Keratinocyte (primary cell): ENCODE measurements at regions not wholly inside any gene's neighbourhood (a gene's known extent, or its start where the extent isn't known, plus 50 kb on each side); places are given as distances from the start of the nearest gene placed in this dataset.

Experiments used
- DNase-seq: peaks from one replicate; pipeline ENCODE4 v3.0.0-alpha.2; 2011; ENCODE audit warnings: low read depth, missing footprints, low spot score
- FAIRE-seq: peaks from 2 replicates; lab custom pipeline; 2011; peaks lifted over from hg19 to GRCh38; lab: Jason Lieb, UNC
- H2AFZ ChIP-seq: 2 replicates; pipeline ENCODE4 v1.6.0; 2012; ENCODE audit warnings: low read length, control low read depth, inconsistent platforms; ENCODE audit not compliant: control insufficient read depth
- H3K27ac ChIP-seq: 2 replicates; pipeline ENCODE4 v1.5.1; 2011; ENCODE audit warnings: low read length; ENCODE audit not compliant: control insufficient read depth, insufficient read depth
- H3K27me3 ChIP-seq: 3 replicates; pipeline ENCODE4 v1.6.0; 2011; ENCODE audit warnings: low read length; ENCODE audit not compliant: control insufficient read depth, insufficient read depth; ENCODE audit errors: extremely low read depth
- H3K36me3 ChIP-seq, 2 experiments: 2 replicates in 1 of 2; 3 replicates in 1 of 2; pipeline ENCODE4 v1.5.1; 2011; ENCODE audit warnings: low read length in 2 of 2, mild to moderate bottlenecking in 1 of 2; ENCODE audit not compliant: control insufficient read depth in 2 of 2, insufficient read depth in 2 of 2; ENCODE audit errors: extremely low read depth in 1 of 2
- H3K4me1 ChIP-seq: 3 replicates; pipeline ENCODE4 v1.5.1; 2011; ENCODE audit warnings: low read length; ENCODE audit not compliant: control insufficient read depth, insufficient read depth; ENCODE audit errors: extremely low read depth
- H3K4me2 ChIP-seq: 3 replicates; pipeline ENCODE4 v1.6.0; 2011; ENCODE audit warnings: low read depth, low read length; ENCODE audit not compliant: control insufficient read depth, insufficient read depth; ENCODE audit errors: extremely low read depth
- H3K4me3 ChIP-seq, 3 experiments: fragments of 200-600 bp in 1 of 3; sonication (generic) in 1 of 3; 2 replicates in 2 of 3; 3 replicates in 1 of 3; pipeline ENCODE4 v1.5.1; 2011 to 2016; ENCODE audit warnings: low read length in 3 of 3, mild to moderate bottlenecking in 3 of 3, control low read depth in 2 of 3, inconsistent platforms in 1 of 3, low read depth in 1 of 3, mixed read lengths in 1 of 3, mixed run types in 1 of 3, moderate library complexity in 1 of 3; ENCODE audit not compliant: control insufficient read depth in 2 of 3, insufficient read depth in 2 of 3; ENCODE audit errors: extremely low read depth in 1 of 3
- H3K79me2 ChIP-seq: 2 replicates; pipeline ENCODE4 v1.6.0; 2012; ENCODE audit warnings: low read length; ENCODE audit not compliant: control insufficient read depth, insufficient read depth
- H3K9ac ChIP-seq: 3 replicates; pipeline ENCODE4 v1.6.0; 2011; ENCODE audit warnings: low read length; ENCODE audit not compliant: control insufficient read depth, insufficient read depth; ENCODE audit errors: extremely low read depth
- H3K9me1 ChIP-seq: 3 replicates; pipeline ENCODE4 v1.6.0; 2011; ENCODE audit warnings: low read length; ENCODE audit not compliant: control insufficient read depth, insufficient read depth; ENCODE audit errors: extremely low read depth
- H3K9me3 ChIP-seq: 2 replicates; pipeline ENCODE4 v1.5.1; 2012; ENCODE audit warnings: low read depth, low read length; ENCODE audit not compliant: control insufficient read depth
- H4K20me1 ChIP-seq: 3 replicates; pipeline ENCODE4 v1.6.0; 2011; ENCODE audit warnings: low read length; ENCODE audit not compliant: control insufficient read depth, insufficient read depth; ENCODE audit errors: extremely low read depth
- CTCF ChIP-seq, 3 experiments: IDR thresholded peaks in 1 of 3; conservative IDR thresholded peaks in 1 of 3; optimal IDR thresholded peaks in 1 of 3; 2 replicates in 2 of 3; 3 replicates in 1 of 3; pipeline versions ENCODE3 to v1.5.1; 2011; ENCODE audit warnings: low read length in 3 of 3, mild to moderate bottlenecking in 3 of 3, moderate library complexity in 2 of 3, control low read depth in 1 of 3, inconsistent platforms in 1 of 3; ENCODE audit not compliant: insufficient read depth in 2 of 3; ENCODE audit errors: extremely low read depth in 1 of 3
- EZH2 ChIP-seq: IDR thresholded peaks from one replicate; pipeline ENCODE4 v1.6.1; 2012; ENCODE audit warnings: inconsistent platforms, mild to moderate bottlenecking, low read length, moderate library complexity
- dilution Hi-C: fragments of 300-500 bp; cut with MboI; formaldehyde crosslinking; loops from one replicate; pipeline ENCODE4 v1.7.0; 2020; ENCODE audit warnings: low sequenced_read_pairs; ENCODE audit not compliant: extremely low pct_ligation_motif_present

DNA sequence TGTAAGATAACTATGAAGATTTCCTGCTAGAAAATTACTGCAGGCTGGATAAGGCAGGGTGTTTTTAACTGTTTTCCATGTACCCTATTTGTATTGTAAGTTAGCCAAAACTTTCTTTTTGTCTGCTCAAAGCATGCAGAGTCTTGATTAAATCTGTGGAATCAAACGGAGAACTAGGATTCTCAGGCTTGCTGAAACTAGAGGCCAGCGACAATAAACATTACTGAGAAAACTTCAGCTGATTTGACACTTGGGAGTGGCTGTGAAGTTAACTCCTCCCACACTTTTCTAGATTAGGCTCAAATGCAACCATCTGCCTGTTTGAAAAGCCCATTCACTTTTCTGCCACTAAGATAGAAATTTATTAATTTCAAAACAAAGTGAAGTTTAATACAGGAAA, 153.2 kb upstream of the FRMD4B start:
- FAIRE-seq (peak; percentile 60), DNase-seq (no peak)
- Histone ChIP-seq H3K9me3 (no peaks in the 10 kb centered on the region), H3K4me1 (peaks cover 26% of the 10 kb centered on the region), H3K27me3 (no peaks in the 10 kb centered on the region), H3K36me3 (peaks cover 6 to 9% of the 10 kb centered on the region in 2 experiments), H2AFZ (no peak overlapping the region), H3K4me2 (peak overlapping the region; percentile 66), H3K4me3 (peak overlapping the region in 2 of 3 experiments; percentile 22 to 39), H3K79me2 (peaks cover 68% of the 10 kb centered on the region), H3K27ac (peak overlapping the region; percentile 55), H3K9me1 (peaks cover 2% of the 10 kb centered on the region), H4K20me1 (peaks cover 14% of the 10 kb centered on the region), H3K9ac (peak overlapping the region; percentile 24)
- TF ChIP-seq EZH2 = no peak
- no peak for TF ChIP-seq CTCF (optimal IDR thresholded peaks at IDR 0.05 in 1 of 3, IDR thresholded peaks at IDR 0.05 in 1 of 3, conservative IDR thresholded peaks at IDR 0.05 in 1 of 3; ENCODE audit: extremely low read depth in 1 of 3, insufficient read depth in 2 of 3, low read length in 3 of 3)
- dilution Hi-C loops = no loop called here

DNA sequence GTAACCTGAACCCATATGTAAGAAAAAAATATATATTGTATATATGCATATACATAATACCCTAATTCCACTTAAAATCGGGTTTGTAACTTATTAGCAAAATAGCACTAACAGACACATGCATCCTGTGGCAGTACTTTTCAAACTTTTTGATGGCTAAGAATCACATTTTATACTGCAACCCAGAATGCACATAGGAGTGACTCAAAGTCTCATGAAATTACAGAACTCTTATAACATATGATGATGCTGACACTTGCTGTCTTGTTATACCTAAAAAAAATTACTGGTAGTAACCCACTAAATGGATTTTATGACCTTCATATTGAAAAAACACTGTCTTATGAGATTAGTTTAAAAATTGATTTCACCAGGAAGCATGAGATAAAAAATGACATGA, 152.4 kb upstream of the FRMD4B start:
- FAIRE-seq (no peak), DNase-seq (no peak)
- no peak overlapping the region for H3K4me3 ChIP-seq
- TF ChIP-seq EZH2 (no peak), CTCF (optimal IDR thresholded peaks at IDR 0.05 in 1 of 3, IDR thresholded peaks at IDR 0.05 in 1 of 3, conservative IDR thresholded peaks at IDR 0.05 in 1 of 3; ENCODE audit: extremely low read depth in 1 of 3, insufficient read depth in 2 of 3, low read length in 3 of 3) (no peak)
- H3K36me3 ChIP-seq = peaks cover 9% of the 10 kb centered on the region in 2 experiments
- H3K79me2 ChIP-seq = peaks cover 77% of the 10 kb centered on the region
- peaks cover 8% of the 10 kb centered on the region for H3K9me1 ChIP-seq
- H3K4me2 ChIP-seq = peak overlapping the region; percentile 66
- H4K20me1 ChIP-seq = peaks cover 20% of the 10 kb centered on the region
- peak overlapping the region; percentile 55 for H3K27ac ChIP-seq
- peak overlapping the region; percentile 24 for H3K9ac ChIP-seq
- no peaks in the 10 kb centered on the region for H3K9me3 ChIP-seq
- dilution Hi-C loops = no loop called here
- H2AFZ ChIP-seq = no peak overlapping the region
- H3K4me1 ChIP-seq = peaks cover 31% of the 10 kb centered on the region
- H3K27me3 ChIP-seq = no peaks in the 10 kb centered on the region
